ENCODE measurements at regions not wholly inside any gene's neighbourhood (a gene's known extent, or its start where the extent isn't known, plus 50 kb on each side); places are given as distances from the start of the nearest gene placed in this dataset.

- TF ChIP-seq CTCF (IDR thresholded peaks at IDR 0.05) (no peak), POLR2A (IDR thresholded peaks at IDR 0.05) (no peak)
These were observed 287.1 kb upstream of the SPTLC3 start for GRCh38 chr20:12721636-12722035.
